Gastroesophageal sphincter (tissue), 4 donors: ENCODE measurements at regions not wholly inside any gene's neighbourhood (a gene's known extent, or its start where the extent isn't known, plus 50 kb on each side); places are given as distances from the start of the nearest gene placed in this dataset.

ENCODE experiments used
- ATAC-seq: fragments of 150-250 bp; one replicate; pipeline ENCODE4 v1.9.1; 2016; ENCODE audit warnings: mild to moderate bottlenecking, moderate library complexity
- H3K27ac ChIP-seq, 4 donors: fragments of 200-600 bp; sonication (generic) in 3 of 4; 1 replicate in 3 of 4; 2 replicates in 1 of 4; pipeline ENCODE4 v1.5.1; 2016 to 2019
- H3K27me3 ChIP-seq: fragments of 200-600 bp; sonication (generic); one replicate; pipeline ENCODE4 v1.5.1; 2019
- H3K36me3 ChIP-seq, 2 donors: fragments of 200-600 bp; sonication (generic); one replicate each; pipeline ENCODE4 v1.5.1; 2019; ENCODE audit warnings: control low read depth in 1 of 2
- H3K4me1 ChIP-seq, 3 donors: fragments of 200-600 bp; sonication (generic); 1 replicate in 2 of 3; 2 replicates in 1 of 3; pipeline ENCODE4 v1.5.1; 2016 to 2019; ENCODE audit warnings: control low read depth in 2 of 3
- H3K4me3 ChIP-seq, 2 donors: fragments of 200-600 bp; sonication (generic); one replicate each; pipeline ENCODE4 v1.5.1; 2019; ENCODE audit warnings: mild to moderate bottlenecking in 1 of 2, moderate library complexity in 1 of 2
- H3K9me3 ChIP-seq, 3 donors: fragments of 200-600 bp; sonication (generic); one replicate each; pipeline ENCODE4 v1.5.1; 2017 to 2019; ENCODE audit warnings: control low read depth in 2 of 3
- EP300 ChIP-seq: sonication (generic); formaldehyde crosslinking; IDR thresholded peaks from one replicate; pipeline ENCODE4 v1.6.1; 2017; ENCODE audit warnings: antibody characterized with exemption, mild to moderate bottlenecking
- POLR2A ChIP-seq, 2 donors: fragments of 450-650 bp; IDR thresholded peaks; one replicate each; pipeline ENCODE4 v1.6.1; 2017; ENCODE audit warnings: antibody characterized with exemption in 2 of 2, mild to moderate bottlenecking in 2 of 2, moderate library complexity in 1 of 2
- POLR2AphosphoS5 ChIP-seq: sonication (generic); formaldehyde crosslinking; IDR thresholded peaks from one replicate; pipeline ENCODE4 v1.6.1; 2017; ENCODE audit warnings: antibody characterized with exemption
- WGBS, 2 donors: methylation state at CpG; one replicate each; pipeline ENCODE4 v1.1.5; 2018; ENCODE audit warnings: low coverage in 1 of 2; 5-methylcytosine and 5-hydroxymethylcytosine counted together
- TF ChIP-seq, protein P1 (sequence below), 4 experiments: fragments of 200-600 bp in 2 of 4; fragments of 450-650 bp in 2 of 4; sonication (generic) in 1 of 4; IDR thresholded peaks; one replicate each; pipeline ENCODE4 v1.5.1; 2017 to 2019; ENCODE audit warnings: antibody characterized with exemption in 4 of 4, mild to moderate bottlenecking in 2 of 4, moderate library complexity in 2 of 4

DNA sequence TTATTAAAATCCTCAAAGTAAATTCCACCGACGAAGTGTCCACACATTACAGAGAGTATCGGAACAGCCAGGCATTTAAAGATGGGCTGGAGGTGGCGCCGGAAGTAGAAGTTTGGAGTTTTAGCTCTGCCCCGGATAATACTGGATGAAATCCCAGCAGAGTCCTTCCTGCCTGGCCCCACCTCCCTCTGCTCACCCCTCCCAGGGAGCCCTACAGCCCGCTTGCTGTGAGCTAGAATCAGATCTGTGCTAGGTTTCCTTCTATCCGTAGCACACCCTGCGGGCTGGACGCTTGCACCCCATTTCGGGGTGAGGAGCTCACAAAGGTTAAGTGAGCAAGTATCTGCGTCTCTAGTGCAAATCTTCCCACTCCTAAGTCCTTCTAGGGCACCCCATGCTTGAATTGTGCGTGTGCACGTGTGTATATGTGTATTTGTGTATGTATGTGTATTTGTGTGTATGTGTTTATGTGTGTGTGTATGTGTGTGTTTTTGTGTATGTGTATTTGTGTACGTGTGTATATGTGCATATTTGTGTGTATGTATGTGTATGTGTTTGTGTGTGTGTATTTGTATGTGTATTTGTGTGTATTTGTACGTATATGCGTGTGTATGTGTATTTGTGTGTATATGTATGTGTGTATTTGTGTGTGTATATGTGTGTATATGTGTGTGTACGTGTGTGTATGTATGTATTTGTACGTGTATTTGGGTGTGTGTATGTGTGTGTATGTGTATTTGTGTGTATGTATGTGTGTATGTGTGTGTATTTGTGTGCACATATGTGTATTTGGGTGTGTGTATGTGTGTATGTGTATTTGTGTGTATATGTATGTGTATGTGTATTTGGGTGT, 61.4 kb downstream of the HAPSTR1 start:
- TF ChIP-seq EP300 (no peak), POLR2AphosphoS5 (no peak), POLR2A (IDR thresholded peaks at IDR 0.05) (no peak)
- TF ChIP-seq, protein P1, sequence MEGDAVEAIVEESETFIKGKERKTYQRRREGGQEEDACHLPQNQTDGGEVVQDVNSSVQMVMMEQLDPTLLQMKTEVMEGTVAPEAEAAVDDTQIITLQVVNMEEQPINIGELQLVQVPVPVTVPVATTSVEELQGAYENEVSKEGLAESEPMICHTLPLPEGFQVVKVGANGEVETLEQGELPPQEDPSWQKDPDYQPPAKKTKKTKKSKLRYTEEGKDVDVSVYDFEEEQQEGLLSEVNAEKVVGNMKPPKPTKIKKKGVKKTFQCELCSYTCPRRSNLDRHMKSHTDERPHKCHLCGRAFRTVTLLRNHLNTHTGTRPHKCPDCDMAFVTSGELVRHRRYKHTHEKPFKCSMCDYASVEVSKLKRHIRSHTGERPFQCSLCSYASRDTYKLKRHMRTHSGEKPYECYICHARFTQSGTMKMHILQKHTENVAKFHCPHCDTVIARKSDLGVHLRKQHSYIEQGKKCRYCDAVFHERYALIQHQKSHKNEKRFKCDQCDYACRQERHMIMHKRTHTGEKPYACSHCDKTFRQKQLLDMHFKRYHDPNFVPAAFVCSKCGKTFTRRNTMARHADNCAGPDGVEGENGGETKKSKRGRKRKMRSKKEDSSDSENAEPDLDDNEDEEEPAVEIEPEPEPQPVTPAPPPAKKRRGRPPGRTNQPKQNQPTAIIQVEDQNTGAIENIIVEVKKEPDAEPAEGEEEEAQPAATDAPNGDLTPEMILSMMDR (IDR thresholded peaks at IDR 0.05) = no peak
- Histone ChIP-seq H3K9me3 (no peaks in the 10 kb centered on the region), H3K27ac (no peak overlapping the region), H3K36me3 (no peaks in the 10 kb centered on the region), H3K4me1 (no peaks in the 10 kb centered on the region), H3K27me3 (peaks cover 34% of the 10 kb centered on the region), H3K4me3 (no peak overlapping the region)
- WGBS, 2 donors = 72 to 74% methylated on average over 6 to 19 of the region's 19 CpGs
- ATAC-seq = no peak

DNA sequence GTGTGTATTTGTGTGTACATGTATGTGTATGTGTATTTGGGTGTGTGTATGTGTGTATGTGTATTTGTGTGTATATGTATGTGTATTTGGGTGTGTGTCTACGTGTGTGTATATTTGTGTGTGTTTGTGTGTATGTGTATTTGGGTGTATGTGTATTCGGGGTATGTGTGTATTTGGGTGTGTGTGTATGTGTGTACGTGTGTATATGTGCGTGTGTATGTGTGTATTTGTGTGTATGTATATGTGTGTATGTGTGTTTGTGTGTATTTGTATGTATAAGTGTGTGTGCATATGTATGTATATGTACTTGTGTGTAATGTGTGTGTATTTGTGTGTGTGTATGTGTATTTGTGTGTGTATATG, 62.0 kb downstream of the HAPSTR1 start:
- ATAC-seq = no peak
- H3K4me3 ChIP-seq = no peak overlapping the region
- 80 to 89% methylated on average over 1 to 4 of the region's 4 CpGs for WGBS, 2 donors
- no peaks in the 10 kb centered on the region for H3K4me1 ChIP-seq
- H3K27me3 ChIP-seq = peaks cover 36% of the 10 kb centered on the region
- H3K36me3 ChIP-seq = no peaks in the 10 kb centered on the region
- H3K27ac ChIP-seq = no peak overlapping the region
- no peaks in the 10 kb centered on the region for H3K9me3 ChIP-seq
- TF ChIP-seq, protein P1 (IDR thresholded peaks at IDR 0.05) = no peak
- TF ChIP-seq POLR2A (IDR thresholded peaks at IDR 0.05) (no peak), EP300 (no peak), POLR2AphosphoS5 (no peak)

DNA sequence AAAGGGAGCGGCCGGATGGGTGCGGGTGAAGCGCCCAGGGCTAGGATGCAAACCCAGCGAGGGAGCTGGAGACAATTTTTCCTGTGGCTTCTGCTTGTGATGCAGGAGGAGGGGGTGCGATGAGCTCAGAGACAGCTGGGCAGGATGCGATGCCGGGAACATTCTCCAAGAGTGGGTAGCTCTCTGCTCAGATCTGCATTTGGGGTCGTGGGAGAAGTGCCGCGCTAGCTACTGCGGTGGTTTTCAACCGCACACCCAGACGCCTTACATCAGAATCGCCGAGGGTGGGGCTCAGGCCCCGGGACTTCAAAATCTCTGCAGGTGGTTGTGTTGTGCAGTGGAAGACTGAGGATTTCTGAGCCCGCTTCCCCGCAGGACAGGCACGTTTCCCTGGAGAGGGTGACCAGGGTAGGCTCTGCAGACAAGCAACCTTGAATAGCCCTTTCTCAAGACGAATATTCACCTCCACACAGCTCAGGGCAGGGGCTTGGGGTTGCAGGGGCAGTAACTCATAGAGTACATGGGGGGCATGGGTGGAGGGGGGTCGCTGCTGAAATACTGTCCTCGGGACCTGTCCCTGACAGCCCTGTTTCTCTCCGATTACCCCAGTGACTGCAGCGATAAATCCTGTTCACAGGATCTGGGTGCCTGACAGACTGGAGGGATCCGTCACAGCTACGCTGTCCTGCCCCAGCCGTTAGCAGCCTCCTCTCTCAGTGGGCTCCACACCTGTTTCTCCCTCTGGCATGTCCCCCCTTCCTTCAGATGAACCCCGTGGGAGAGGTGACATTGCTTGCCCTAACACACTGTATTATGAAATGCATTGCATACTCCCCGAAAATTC, 63.3 kb downstream of the HAPSTR1 start:
- Histone ChIP-seq H3K4me1 (no peaks in the 10 kb centered on the region), H3K27me3 (peaks cover 36% of the 10 kb centered on the region), H3K4me3 (no peak overlapping the region), H3K9me3 (no peaks in the 10 kb centered on the region), H3K36me3 (no peaks in the 10 kb centered on the region), H3K27ac (no peak overlapping the region)
- TF ChIP-seq POLR2AphosphoS5 (no peak), EP300 (no peak), POLR2A (IDR thresholded peaks at IDR 0.05) (no peak)
- TF ChIP-seq, protein P1 (IDR thresholded peaks at IDR 0.05) = no peak
- 63 to 73% methylated on average over 4 to 6 of the region's 30 CpGs for WGBS, 2 donors
- no peak for ATAC-seq

DNA sequence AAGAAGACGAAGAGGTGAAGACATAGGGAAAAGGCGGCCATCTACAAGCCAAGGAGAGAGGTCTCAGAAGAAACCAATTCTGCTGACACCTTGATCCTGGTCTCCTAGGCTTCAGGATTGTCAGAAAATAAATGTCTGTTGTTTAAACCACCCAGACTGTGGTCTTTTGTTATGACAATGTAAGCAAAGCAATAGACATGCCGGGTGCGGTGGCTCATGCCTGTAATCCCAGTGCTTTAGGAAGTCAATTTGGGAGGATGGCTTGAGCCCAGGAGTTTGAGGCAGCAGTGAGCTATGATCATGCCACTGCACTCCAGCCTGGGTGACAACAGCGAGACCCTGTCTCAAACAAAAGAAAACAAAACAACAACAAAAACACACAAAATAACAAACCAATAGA, 64.4 kb downstream of the HAPSTR1 start:
- Histone ChIP-seq H3K4me3 (no peak overlapping the region), H3K4me1 (peaks cover 0 to 6% (median 0%) of the 10 kb centered on the region in 3 donors), H3K9me3 (no peaks in the 10 kb centered on the region), H3K27me3 (peaks cover 36% of the 10 kb centered on the region), H3K36me3 (no peaks in the 10 kb centered on the region), H3K27ac (no peak overlapping the region)
- ATAC-seq = no peak
- WGBS, 2 donors = 71% methylated on average over 2 to 5 of the region's 5 CpGs
- TF ChIP-seq POLR2A (IDR thresholded peaks at IDR 0.05) (no peak), EP300 (no peak), POLR2AphosphoS5 (no peak)
- TF ChIP-seq, protein P1 (IDR thresholded peaks at IDR 0.05) = no peak
